HG03159 (cell line): ENCODE measurements at regions not wholly inside any gene's neighbourhood (a gene's known extent, or its start where the extent isn't known, plus 50 kb on each side); places are given as distances from the start of the nearest gene placed in this dataset.
"Not testable (repeated sequence)": the region's sequence is repeated elsewhere in the genome, so short reads cannot be mapped to it uniquely, and the experiment has no call there.

Experiments
- ATAC-seq: cut with Tn5 transposase; IDR thresholded peaks from one replicate; pipeline ENCODE4 v1.9.1; 2021; ENCODE audit warnings: mild to moderate bottlenecking, moderate library complexity; ENCODE audit not compliant: unreplicated experiment

DNA sequence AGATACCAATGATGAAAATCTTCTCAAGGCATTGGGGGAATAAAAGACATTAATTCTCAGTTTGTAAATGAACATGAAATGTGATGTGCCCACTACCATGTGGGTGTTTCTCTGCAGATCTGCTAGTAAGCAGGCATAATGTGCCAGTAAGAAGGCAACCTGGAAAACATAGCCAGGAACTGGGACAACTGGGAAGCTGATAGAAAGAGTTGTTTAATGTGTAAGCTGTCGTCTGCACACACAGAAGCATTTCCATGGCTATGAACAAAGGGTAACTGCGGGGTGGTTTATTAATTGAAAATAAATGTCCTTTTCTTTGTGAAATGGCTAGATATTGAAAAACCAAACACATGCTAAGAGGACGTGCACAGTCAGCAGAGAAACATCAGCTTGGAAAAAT, 52.0 kb downstream of the ZC3H11B start:
- no peak for ATAC-seq

- no peak for ATAC-seq
These were observed 53.0 kb downstream of the ZC3H11B start for GRCh38 chr1:219559899-219560298.

DNA sequence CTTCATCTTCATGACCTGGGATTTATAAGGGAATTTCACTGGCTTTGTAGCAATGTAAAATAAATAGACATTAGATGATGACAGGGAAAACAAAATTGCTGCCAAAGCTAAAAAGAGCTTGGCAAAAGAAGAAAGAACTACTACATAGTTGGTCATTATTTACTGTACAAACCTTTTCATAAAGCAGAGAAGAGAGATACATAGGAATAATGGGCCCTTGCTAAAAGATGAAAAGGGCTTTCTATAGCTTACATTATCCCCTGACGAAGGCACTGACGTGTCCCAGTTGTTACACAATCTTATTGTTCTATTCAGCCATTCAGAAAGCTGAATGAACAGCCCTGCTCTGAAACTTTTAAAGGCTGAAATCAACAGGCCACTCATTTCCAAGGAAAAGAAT, 57.1 kb downstream of the ZC3H11B start:
- ATAC-seq, result no peak

GRCh38 chr1:219555031-219555692, 57.7 kb downstream of the ZC3H11B start:
- no peak for ATAC-seq

DNA sequence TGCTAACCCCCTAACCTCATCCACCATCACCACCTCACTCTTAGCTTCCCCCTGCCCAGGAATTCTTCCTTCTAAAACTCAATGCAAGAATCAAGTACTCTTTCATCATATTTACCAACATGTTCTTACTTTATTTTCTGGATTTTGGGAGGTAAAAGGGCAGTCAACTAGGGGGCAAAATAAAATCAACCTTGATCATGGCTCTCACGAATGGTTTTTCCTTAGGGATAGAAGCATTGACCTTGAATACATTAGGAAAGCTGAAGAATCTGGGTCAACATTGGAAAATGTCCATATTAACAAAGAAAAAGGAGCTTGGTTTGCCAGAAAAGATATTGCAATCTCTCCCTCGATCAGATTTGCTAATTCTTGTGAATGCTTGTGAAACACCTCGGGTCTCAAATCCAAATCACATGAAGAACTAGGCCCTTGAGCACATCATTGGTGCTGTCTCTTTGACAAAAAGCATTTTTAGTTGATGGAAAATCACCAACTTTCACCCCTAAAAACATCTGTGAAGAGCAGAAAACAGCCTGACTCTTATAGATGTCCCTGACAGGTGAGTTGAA, 58.9 kb downstream of the ZC3H11B start:
- ATAC-seq, result no peak

- no peak for ATAC-seq
These were observed 62.7 kb downstream of the ZC3H11B start for GRCh38 chr1:219550201-219550600.

GRCh38 chr1:219549215-219549614, 63.7 kb downstream of the ZC3H11B start:
- no peak for ATAC-seq

GRCh38 chr1:219548386-219548785, 64.5 kb downstream of the ZC3H11B start:
- no peak for ATAC-seq

DNA sequence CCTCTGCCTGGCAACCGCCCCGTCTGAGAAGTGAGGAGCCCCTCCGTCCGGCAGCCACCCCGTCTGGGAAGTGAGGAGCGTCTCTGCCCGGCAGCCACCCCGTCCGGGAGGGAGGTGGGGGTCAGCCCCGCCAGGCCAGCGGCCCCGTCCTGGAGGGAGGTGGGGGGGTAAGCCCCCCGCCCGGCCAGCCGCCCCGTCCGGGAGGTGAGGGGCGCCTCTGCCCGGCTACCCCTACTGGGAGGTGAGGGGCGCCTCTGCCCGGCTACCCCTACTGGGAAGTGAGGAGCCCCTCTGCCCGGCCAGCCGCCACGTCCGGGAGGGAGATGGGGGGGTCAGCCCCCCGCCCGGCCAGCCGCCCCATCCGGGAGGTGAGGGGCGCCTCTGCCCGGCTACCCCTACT, 67.1 kb downstream of the ZC3H11B start:
- not testable (repeated sequence) for ATAC-seq

GRCh38 chr1:219544163-219544846, 68.6 kb downstream of the ZC3H11B start:
- no peak for ATAC-seq

DNA sequence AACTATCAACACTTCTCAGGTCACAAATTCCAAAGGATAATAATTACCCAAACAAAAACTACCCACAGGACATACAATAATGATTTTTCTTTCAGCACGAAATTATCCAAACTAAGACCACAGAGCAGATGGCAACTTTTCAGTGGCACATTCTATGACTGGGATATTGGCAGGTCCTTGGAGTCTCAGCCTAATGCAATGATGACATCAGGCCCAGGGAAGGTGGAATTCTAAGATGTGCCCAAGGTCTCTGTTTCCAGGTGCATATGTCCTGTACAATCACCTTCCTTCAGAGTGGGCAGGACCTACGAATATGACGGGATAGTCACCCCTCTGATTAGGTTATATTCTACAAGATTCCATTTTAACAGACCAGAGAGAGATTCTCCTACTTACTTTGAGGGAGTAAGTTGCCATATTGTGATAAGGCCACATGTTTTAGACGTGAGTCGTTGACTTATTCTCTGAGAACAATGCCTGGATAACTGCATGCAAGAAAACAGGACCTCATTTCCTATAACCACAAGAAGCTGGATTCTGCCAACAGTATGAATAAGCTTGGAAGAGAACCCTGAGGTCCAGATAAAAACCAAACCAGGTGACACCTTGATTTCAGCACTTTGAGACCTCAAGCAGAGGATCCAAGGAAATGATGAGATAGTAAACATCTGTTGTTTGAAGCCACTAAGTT, 69.9 kb downstream of the ZC3H11B start:
- ATAC-seq, result no peak

DNA sequence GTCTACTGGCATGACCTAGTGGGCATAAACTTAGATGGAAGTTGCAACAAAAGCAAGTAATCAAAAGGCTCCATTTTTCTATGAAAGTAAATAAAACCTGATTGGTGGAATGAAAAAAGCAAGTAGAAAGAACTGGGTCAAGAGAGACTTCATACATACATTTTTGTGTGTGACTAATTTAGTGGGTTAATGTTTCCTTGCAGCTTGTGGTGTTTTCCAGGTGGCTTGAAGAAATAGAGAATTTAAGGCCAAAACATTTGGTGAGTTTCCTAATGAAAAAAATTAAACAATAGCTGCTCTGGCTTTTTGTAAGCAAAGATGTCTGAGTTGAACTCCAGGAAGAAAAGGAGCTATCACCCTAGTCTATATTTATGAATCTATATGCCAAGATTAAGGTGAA, 71.0 kb downstream of the ZC3H11B start:
- ATAC-seq, result no peak

DNA sequence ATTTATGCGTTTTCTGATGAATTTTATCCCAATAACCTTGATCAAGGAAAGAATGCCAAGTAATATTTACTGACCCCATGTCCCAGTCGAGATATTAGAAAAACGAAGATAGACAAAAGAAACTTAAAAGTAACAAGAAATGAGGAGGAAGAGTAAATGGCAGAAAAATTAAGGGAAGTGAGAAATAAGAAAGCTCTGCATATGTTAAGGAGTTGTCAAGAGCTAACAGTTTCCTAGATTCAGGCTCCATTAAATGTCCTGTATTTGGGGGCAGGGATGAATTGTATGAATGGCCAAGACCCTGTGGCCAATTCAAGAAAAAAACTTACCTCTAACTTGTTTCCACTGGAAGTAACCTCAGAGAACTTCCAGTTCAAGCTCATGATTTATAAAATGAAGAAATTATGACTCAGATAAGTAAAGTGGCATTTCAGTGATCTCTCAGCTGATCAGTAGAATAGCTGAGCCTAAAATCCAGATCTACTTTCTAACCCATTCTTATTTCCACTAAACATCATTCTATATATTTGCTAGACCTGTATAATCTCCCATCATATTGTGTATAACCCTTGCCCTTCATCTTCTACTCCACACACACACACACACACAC, 73.2 kb downstream of the ZC3H11B start:
- ATAC-seq, result no peak

GRCh38 chr1:219538886-219539285, 74.0 kb downstream of the ZC3H11B start:
- ATAC-seq, result no peak

DNA sequence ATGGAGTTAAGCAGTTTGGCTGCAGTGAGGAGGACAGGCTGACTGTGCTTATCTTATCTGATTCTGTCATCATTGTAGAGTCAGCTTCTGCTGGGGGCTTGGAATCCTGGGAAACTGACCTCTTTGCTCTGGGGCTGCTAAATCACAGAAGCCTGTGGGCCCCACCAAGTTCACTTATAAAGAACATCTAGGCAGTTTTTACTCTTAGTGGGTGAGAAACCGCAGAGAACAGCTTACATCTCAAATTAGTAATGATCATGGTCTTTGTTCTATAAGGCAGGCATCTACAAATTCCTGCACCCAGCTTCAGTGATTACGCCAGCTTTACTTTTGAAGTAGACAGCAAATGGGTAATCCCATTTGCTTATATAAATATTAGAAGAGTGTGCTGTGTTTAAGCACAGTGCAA, 75.7 kb downstream of the ZC3H11B start:
- ATAC-seq, result no peak

- ATAC-seq, result no peak
These were observed 76.9 kb downstream of the ZC3H11B start for GRCh38 chr1:219536038-219536437.

GRCh38 chr1:219534991-219535390, 77.9 kb downstream of the ZC3H11B start:
- no peak for ATAC-seq

DNA sequence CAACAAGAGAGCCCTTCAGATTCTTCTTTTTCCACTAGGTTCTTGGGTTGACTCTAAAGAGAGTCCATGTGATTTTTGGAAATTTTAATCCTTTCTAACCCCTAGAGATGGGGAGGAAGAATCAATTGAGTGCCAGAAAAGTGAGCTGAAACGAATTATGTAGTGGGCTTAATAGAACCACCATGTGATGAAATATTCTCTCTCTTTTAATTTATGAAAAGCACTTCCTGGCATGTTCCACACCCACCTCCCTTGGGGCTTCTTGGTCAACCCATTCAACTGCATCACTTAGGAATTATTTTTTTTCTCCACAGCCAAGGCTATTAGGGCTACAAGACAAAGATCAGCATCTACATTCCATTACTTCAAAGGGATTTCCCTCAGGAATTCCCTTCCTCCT, 79.6 kb downstream of the ZC3H11B start:
- ATAC-seq, result no peak

DNA sequence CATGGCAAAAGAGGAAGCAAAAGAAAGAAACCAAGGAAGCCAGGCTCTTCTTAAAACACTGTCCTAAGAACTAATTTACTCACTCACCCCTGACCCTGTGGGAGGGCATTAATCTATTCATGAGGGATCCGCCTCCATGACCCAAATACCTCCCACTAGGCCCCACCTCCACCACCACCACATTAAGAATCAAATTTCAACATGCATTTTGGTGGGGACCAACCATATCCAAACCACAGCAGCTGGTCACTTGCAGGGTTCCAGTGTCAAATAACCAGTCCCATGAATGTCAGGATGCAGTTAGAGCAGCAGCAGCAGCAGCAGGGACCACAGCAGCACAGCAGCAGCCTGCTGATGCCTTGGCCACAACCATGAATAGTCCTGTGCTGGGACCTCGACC, 83.8 kb downstream of the ZC3H11B start:
- no peak for ATAC-seq

- ATAC-seq, result no peak
These were observed 84.3 kb downstream of the ZC3H11B start for GRCh38 chr1:219528633-219529032.

DNA sequence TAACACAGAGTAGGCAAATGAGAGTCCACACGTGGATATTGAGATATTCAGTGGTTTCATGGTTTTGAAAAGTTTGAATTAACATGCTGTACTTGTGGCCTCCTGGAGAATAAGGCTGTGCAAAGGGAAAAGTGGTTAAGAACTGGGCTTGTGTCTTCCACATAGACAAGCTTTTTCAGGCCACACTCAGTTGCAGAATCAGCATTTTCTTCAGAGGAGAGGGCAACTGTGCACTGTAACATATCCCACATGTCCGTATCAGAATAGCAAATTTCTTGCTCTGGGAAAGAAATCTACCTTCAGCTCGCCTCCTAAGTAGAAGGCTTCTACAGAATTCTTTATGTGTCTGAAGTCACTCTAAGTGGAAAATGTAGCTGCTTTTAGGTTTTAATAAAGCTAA, 84.9 kb downstream of the ZC3H11B start:
- no peak for ATAC-seq
